Astrocyte of the cerebellum (primary cell): ENCODE measurements at regions not wholly inside any gene's neighbourhood (a gene's known extent, or its start where the extent isn't known, plus 50 kb on each side); places are given as distances from the start of the nearest gene placed in this dataset.

ENCODE experiments used
- DNase-seq: peaks from one replicate; pipeline ENCODE4 v3.0.0-alpha.2; 2011; ENCODE audit warnings: low read depth
- H3K4me3 ChIP-seq: 2 replicates; pipeline ENCODE4 v1.5.1; 2011; ENCODE audit warnings: mild to moderate bottlenecking, low read depth, low read length, moderate library complexity
- CTCF ChIP-seq: IDR thresholded peaks from 2 replicates; pipeline ENCODE4 v1.5.1; 2012; ENCODE audit warnings: low read length, low read depth, moderate library complexity, mild to moderate bottlenecking; ENCODE audit errors: missing control alignments
- in situ Hi-C: cut with HindIII; loops from 2 replicates; pipeline ENCODE4 v1.10.0; 2017; ENCODE audit warnings: low sequenced_read_pairs

- DNase-seq: no peak
- no peak overlapping the region for H3K4me3 ChIP-seq
- TF ChIP-seq CTCF: no peak
- in situ Hi-C loops: no loop called here
Observed at GRCh38 chrX:94511564-94511963, 837.6 kb downstream of the FAM133A start.

DNA sequence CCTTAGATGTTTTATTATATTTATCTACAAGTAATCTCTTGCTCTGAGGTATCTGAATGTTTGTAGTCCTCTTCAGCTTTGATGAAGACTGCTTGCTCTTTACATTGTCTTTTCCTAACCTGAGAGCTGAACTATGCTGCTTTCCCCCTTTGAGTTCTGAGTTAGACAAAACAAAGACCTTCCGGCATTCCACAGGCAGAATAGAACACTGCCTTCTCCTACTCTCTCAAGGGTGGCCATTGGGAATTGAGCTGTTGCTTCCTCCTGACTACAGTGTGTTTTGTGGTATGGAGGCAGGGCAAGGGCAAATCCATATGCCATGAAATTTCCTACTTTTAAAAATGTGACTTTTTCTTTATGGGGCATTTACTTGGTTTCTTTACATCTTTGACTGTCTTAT, 841.0 kb downstream of the FAM133A start:
- in situ Hi-C loops: no loop called here
- H3K4me3 ChIP-seq: no peak overlapping the region
- no peak for TF ChIP-seq CTCF
- no peak for DNase-seq

GRCh38 chrX:94524867-94525266, 850.9 kb downstream of the FAM133A start:
- in situ Hi-C loops: no loop called here
- no peak for TF ChIP-seq CTCF
- no peak overlapping the region for H3K4me3 ChIP-seq
- DNase-seq: no peak

GRCh38 chrX:94545722-94546121, 871.7 kb downstream of the FAM133A start:
- no peak overlapping the region for H3K4me3 ChIP-seq
- no peak for DNase-seq
- TF ChIP-seq CTCF: no peak
- in situ Hi-C loops: no loop called here

- H3K4me3 ChIP-seq: no peak overlapping the region
- TF ChIP-seq CTCF: no peak
- in situ Hi-C loops: no loop called here
Observed at GRCh38 chrX:94551831-94552230, 877.8 kb downstream of the FAM133A start.

GRCh38 chrX:94560930-94561329, 886.9 kb downstream of the FAM133A start:
- H3K4me3 ChIP-seq: no peak overlapping the region
- no peak for TF ChIP-seq CTCF
- in situ Hi-C loops: no loop called here
- DNase-seq: no peak

More at GRCh38 chrX:94551831-94552230, 877.8 kb downstream of the FAM133A start:
- DNase-seq: no peak
